ENCODE measurements at regions not wholly inside any gene's neighbourhood (a gene's known extent, or its start where the extent isn't known, plus 50 kb on each side); places are given as distances from the start of the nearest gene placed in this dataset.

- no peak for FAIRE-seq
Observed at GRCh38 chr2:220134756-220135534, 507.5 kb downstream of the SLC4A3 start.

- no peak for FAIRE-seq
Observed at GRCh38 chr2:220143336-220143735, 515.9 kb downstream of the SLC4A3 start.

DNA sequence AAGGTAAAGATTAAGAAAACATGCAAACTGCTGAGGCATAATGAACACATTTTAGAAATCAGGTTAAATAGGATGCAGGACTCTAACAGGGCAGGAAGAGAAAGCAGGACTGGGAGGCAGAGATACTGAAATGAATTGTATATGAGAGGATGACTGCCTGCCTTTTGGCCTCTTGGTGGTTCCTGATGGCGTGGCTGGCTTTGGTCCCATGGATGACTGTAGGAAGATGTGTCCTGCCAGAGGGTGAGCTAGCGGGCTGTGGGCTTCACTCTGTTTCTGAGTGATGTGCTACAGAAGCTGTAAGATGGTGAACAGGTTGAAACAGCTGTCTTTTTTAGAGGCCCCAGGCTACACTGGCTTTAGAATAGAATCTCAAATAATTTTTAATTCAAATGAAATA is 517.0 kb downstream of the SLC4A3 start:
- no peak for FAIRE-seq

DNA sequence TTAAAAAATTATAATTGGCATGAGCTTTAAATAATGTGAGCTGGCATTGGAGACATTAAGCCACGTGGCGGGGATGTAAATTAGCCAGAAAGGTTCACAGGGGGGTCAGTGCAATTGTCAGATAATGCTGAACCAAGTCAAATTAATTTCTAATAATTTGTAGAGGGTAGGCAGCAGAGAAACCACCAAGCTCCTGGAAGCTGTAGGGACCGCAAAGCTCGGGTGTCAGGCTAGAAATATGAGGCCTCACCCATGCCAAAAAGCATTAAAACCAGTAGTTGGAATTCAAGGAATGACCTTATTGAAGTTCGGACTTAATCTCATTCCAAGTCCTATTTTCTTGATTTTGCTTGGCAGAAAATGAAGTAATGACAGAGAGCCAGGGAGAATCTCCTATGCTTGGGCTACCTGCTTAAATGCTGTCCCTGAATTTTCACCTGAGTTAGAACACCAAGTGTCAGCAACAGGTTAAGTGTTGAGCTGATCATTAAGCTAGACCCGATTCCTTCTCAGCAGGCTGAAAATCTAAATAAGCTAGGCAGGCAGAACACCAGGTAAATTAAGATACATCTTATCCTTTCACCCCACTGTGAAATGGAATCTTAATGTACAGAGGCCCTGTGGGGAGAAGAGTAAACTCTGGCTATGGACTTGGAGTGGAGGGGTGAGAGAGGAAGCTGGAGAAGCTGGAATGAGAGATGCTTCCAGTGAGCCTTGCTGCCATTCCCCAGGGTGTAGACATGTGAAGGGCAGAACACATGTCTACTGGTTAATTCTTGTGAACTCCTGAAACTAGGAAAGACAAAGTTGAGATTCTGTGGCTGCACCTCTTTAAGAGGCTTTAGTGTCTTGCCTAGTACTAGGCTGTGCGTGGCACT is 520.0 kb downstream of the SLC4A3 start:
- FAIRE-seq = no peak

DNA sequence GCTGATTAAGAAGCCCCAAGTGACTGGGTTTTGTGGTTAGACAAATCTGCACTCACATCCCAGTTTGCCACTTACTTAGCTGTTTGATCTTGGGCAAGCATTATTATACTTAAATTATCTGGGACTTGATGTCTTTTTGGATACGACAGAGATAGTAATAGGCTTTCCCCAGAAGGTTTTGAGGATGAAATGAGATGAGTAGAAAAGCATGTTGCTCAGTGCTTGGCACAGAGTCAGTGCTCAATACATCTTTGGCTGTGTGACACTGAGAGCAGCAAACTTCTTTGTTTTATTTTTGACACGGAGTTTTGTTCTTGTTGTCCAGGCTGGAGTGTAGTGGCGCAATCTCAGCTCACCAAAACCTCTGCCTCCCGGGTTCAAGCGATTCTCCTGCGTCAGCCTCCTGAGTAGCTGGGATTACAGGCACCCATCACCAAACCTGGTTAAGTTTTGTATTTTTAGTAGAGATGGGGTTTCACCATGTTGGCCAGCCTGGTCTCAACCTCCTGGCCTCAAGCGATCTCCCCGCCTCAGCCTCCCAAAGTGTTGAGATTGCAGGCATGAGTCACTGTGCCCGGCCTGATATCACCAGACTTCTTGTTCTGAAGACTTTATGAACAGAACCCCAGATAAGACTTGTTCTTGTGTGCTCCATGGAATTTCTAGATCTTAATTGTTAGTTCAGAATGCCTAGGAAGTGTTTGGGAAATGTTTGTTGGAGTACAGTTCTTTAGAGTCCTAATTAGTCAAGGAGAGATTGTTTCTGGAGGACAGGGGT is 521.2 kb downstream of the SLC4A3 start:
- no peak for FAIRE-seq

DNA sequence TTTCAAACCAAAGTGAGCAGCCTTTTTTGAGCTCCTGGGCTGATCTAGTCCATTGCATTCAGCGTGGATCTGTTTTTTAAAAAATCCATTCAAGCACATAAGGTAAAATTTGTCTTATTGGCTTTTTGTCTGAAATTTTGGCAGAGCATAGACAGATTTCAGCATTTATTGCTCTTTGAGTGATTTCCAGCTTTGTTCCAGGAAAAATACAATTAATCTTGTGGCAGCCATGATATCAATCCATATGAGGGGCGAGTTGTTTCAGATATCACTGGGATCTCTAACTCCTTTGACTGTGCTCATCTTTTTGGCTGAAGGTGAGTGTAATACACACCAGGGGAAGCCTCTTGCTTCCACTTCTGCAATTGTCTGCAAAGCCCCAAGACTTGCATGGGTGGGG is 523.9 kb downstream of the SLC4A3 start:
- FAIRE-seq = no peak

GRCh38 chr2:220152281-220152935 is 525.0 kb downstream of the SLC4A3 start:
- no peak for FAIRE-seq

DNA sequence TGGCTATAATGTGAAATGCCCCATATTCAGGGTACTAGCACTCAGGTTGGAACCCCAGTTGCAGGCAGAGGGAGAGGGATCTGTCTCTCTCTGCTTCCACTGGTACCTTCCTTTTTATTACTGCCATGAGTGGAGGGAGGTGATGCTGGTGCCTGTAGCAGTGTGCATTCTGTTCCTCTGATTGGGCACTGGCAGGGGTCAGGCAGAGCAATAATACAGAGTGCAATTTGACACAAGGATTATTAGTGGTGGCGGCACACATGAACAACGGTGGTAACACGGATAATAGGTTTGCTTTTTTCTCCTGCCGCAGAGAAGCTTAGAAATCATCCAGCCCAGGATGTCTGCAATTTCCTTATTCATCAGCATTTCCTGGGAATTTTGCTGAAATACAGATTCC is 525.7 kb downstream of the SLC4A3 start:
- no peak for FAIRE-seq

GRCh38 chr2:220154304-220154703 is 526.9 kb downstream of the SLC4A3 start:
- FAIRE-seq = no peak

DNA sequence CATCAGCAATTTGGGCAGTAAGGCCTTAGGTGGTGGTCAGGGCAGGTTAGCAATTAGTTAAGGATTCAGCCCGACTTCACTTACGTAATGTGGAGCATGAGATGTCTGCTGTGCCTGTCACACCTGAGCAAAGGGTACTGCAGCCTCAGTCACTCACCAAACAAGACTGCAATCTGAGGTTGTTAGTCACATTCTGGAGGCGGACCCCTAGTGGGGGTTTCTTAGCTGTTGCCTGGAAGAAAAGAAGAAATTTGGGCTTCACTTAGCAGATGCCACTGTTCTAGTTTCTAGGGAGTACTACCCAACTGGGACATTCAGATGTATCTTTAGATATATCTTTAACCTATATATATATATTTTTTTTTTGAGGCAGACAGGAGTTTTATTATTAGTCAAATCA is 529.9 kb downstream of the SLC4A3 start:
- no peak for FAIRE-seq

DNA sequence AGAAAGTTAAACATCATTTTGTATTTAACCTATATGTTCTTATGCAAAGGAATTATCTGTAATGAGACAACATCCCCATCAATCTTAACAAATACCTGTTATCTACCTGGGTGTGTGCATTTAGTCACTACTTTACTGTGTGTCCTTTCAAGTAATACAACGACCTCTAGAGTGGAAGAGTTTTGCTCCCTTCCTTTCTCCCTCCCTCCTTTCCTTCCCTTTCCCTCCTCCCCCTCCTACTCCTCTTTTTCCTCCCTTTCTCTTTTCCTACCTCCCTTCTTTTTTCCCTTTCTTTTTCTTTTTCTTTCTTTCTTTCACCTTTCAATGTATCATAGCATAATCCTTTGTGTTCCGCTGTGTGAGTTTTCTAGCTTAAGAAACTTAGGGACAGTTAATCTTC is 532.3 kb downstream of the SLC4A3 start:
- FAIRE-seq = no peak

GRCh38 chr2:220162320-220162719 is 534.9 kb downstream of the SLC4A3 start:
- FAIRE-seq = no peak

GRCh38 chr2:220163486-220163885 is 536.1 kb downstream of the SLC4A3 start:
- no peak for FAIRE-seq

DNA sequence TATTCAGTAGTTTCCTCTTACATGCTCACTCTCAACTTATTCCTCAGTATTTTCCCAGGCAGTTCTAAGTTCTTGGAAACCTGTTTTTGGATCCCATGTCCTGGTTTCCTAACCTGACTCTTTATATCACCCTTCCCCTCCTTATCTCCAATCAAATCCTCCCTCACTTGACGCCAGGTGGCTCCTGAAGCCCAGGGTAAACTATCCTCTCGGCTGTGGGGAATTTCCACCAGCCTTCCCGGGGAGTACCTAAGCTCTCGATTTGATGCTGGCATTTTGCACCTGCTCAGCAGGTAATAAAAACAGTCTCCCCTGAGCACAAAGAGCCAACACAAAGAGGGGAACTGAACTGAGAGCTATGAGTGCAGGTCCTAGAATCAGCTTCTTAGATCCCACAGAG is 538.0 kb downstream of the SLC4A3 start:
- FAIRE-seq = no peak

- no peak for FAIRE-seq
Observed at GRCh38 chr2:220166616-220167015, 539.2 kb downstream of the SLC4A3 start.

DNA sequence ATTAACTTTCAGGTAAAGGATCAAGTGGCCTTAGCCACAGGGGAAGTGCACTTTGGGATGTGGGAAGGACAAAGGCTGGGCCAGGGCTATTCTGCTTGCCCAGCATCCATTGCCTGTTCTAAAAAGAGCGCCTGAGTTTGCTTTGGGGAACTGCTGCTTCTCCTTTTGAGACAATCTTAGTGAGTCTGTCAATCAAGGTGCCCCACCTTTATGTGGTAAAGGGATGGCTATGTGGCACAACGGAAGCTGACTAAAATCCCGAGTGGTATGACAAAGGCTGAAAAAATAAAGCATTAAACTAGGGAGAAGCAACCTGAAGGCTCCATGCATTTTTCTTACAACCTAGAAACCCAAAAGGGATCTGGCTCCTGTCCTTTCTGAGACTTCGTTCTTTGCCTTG is 540.5 kb downstream of the SLC4A3 start:
- FAIRE-seq = no peak

GRCh38 chr2:220168891-220169546 is 541.6 kb downstream of the SLC4A3 start:
- no peak for FAIRE-seq

DNA sequence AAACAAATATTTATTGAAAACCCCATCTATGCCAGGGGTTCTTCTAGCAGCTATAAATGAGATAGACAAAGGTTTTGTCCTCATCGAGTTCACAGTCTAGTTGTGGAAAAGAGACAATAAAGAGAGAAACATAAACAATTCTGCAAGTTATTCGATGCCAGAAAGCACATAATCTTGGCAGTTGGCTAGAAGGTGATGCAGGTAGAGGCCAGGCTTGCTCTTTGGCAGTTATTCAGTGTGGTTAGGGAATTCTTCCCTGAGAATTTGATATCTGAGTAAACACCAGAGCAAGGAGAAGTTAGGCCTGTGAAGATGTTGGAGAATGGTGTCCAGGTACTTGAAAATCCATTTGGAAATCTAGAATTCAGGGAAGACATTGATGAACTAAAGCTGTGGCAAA is 547.4 kb downstream of the SLC4A3 start:
- FAIRE-seq = no peak

DNA sequence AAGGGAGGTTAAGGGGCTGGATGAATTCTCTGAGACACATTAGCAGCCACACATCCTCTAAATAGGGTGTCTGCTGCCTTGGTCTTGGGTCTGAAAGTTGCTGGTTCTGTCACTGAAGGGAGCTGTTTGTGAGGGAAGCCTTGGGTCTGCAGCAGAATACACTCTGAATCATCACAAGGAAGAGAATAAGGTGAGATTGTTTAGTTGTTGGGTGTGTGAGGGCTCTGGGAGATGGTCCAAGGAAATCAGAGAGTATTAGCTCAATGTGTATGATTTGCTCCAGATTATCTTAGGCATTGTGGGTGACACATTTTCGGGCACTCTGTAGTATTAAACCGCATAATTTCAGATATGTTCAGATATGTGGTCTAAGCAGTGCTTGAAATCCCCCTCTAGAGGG is 548.5 kb downstream of the SLC4A3 start:
- FAIRE-seq = no peak

DNA sequence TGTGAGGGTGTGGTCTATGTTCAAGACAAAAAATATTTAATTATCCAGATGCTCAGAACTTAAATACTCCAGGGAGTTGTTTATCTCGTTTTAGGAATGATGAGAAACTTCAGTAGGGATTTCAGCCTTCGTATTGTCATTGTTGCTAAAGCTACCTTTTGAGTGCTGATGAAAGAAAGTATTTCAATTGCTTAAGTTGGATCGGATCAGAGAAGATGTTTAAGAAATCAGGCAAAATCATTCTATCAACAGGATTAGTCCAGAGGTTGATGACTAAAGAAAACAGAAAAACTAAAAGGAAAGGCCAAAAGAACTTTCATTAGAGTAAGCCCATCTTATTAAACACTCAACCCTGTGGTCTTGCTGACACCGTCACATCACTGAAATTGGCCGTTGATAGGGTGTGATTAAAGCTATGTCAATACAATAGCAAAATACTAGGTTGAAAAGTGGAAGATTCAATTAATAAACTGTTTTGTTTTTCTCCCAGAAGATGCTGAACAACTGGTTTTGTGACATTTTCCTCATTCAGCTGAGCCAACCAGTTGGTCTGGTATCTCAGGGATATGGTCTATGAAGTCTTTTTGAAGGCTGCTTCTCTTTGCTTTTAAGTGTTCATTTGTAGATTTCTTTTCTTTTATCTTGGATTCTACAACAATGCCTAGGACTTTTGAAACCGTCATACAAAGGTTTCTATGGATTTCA is 551.7 kb downstream of the SLC4A3 start:
- FAIRE-seq = no peak

DNA sequence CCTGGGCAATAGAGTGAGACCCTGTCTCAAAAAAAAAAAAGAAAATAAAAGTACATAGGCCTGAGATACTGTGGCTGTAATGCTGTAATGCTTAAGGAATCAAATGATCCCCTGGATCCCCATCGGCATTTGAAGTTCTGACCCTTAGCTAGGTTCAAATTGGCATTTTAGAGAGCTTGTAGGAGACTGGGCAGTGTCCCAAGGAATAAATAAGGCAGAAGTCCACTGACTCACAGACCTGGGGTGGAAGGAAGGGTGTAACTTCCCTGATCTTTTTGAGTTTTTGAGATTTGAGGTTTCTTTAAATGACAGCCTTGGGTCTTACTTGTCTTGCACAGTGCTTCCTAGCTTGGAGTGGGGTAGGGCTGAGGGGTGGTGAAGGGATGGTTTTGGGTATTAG is 553.7 kb downstream of the SLC4A3 start:
- FAIRE-seq = no peak

- no peak for FAIRE-seq
Observed at GRCh38 chr2:220182790-220183189, 555.4 kb downstream of the SLC4A3 start.
